Osteoblast (primary cell): ENCODE measurements at regions not wholly inside any gene's neighbourhood (a gene's known extent, or its start where the extent isn't known, plus 50 kb on each side); places are given as distances from the start of the nearest gene placed in this dataset.

Experiments used
- DNase-seq: peaks from one replicate; pipeline ENCODE4 v3.0.0; 2011; ENCODE audit warnings: low spot score, mixed read lengths; ENCODE audit not compliant: insufficient read length; ENCODE audit errors: missing footprints
- H2AFZ ChIP-seq: 2 replicates; pipeline ENCODE4 v1.6.0; 2011; ENCODE audit warnings: mild to moderate bottlenecking, low read length
- H3K27ac ChIP-seq: 2 replicates; pipeline ENCODE4 v1.5.1; 2011; ENCODE audit warnings: mild to moderate bottlenecking, low read depth, low read length, moderate library complexity
- H3K27me3 ChIP-seq: 2 replicates; pipeline ENCODE4 v1.6.0; 2012; ENCODE audit warnings: mild to moderate bottlenecking, control low read depth, inconsistent platforms, low read length, moderate library complexity; ENCODE audit not compliant: insufficient read depth
- H3K36me3 ChIP-seq: 2 replicates; pipeline ENCODE4 v1.5.1; 2011; ENCODE audit warnings: mild to moderate bottlenecking, low read length, control low read depth, moderate library complexity; ENCODE audit not compliant: insufficient read depth
- H3K4me1 ChIP-seq: 2 replicates; pipeline ENCODE4 v1.5.1; 2011; ENCODE audit warnings: mild to moderate bottlenecking, low read length, control low read depth, moderate library complexity; ENCODE audit not compliant: insufficient read depth
- H3K4me2 ChIP-seq: 2 replicates; pipeline ENCODE4 v1.6.0; 2011; ENCODE audit warnings: mild to moderate bottlenecking, low read length; ENCODE audit not compliant: insufficient read depth
- H3K4me3 ChIP-seq: fragments of 200-600 bp; sonication (generic); 3 replicates; pipeline ENCODE4 v1.5.1; 2012; ENCODE audit warnings: mild to moderate bottlenecking, low read length, inconsistent platforms; ENCODE audit not compliant: insufficient read depth
- H3K79me2 ChIP-seq: 2 replicates; pipeline ENCODE4 v1.6.0; 2012; ENCODE audit warnings: mild to moderate bottlenecking, low read length, control low read depth, inconsistent platforms; ENCODE audit not compliant: insufficient read depth
- H3K9me3 ChIP-seq: 2 replicates; pipeline ENCODE4 v1.5.1; 2011; ENCODE audit warnings: low read depth, low read length, control low read depth
- H4K20me1 ChIP-seq: 2 replicates; pipeline ENCODE4 v1.6.0; 2012; ENCODE audit warnings: mild to moderate bottlenecking, low read length, control low read depth; ENCODE audit not compliant: insufficient read depth
- CTCF ChIP-seq: IDR thresholded peaks from 2 replicates; pipeline ENCODE4 v1.5.1; 2011; ENCODE audit warnings: mild to moderate bottlenecking, low read depth, low read length, moderate library complexity; ENCODE audit errors: extremely low read depth

- H3K36me3 ChIP-seq: no peaks in the 10 kb centered on the region
- no peak overlapping the region for H3K27ac ChIP-seq
- DNase-seq: no peak
- H3K4me1 ChIP-seq: no peaks in the 10 kb centered on the region
- no peaks in the 10 kb centered on the region for H3K79me2 ChIP-seq
- no peak overlapping the region for H3K4me2 ChIP-seq
- no peak overlapping the region for H2AFZ ChIP-seq
- H3K9me3 ChIP-seq: no peaks in the 10 kb centered on the region
- no peak for TF ChIP-seq CTCF
- no peaks in the 10 kb centered on the region for H4K20me1 ChIP-seq
- no peak overlapping the region for H3K4me3 ChIP-seq
- no peaks in the 10 kb centered on the region for H3K27me3 ChIP-seq
Measured at GRCh38 chr16:26838931-26839330, 227.8 kb upstream of the C16orf82 start.

- Histone ChIP-seq H3K27ac (no peak overlapping the region), H3K4me1 (no peaks in the 10 kb centered on the region), H3K9me3 (no peaks in the 10 kb centered on the region), H3K36me3 (no peaks in the 10 kb centered on the region), H3K79me2 (no peaks in the 10 kb centered on the region), H3K27me3 (no peaks in the 10 kb centered on the region), H4K20me1 (no peaks in the 10 kb centered on the region), H3K4me2 (no peak overlapping the region), H2AFZ (no peak overlapping the region), H3K4me3 (no peak overlapping the region)
- no peak for DNase-seq
- no peak for TF ChIP-seq CTCF
Measured at GRCh38 chr16:26840691-26841090, 226.0 kb upstream of the C16orf82 start.

GRCh38 chr16:26856271-26856670, 210.5 kb upstream of the C16orf82 start:
- no peaks in the 10 kb centered on the region for H3K27me3 ChIP-seq
- no peak overlapping the region for H3K4me3 ChIP-seq
- no peak for DNase-seq
- no peak overlapping the region for H2AFZ ChIP-seq
- no peaks in the 10 kb centered on the region for H3K79me2 ChIP-seq
- no peak overlapping the region for H3K4me2 ChIP-seq
- no peaks in the 10 kb centered on the region for H3K36me3 ChIP-seq
- no peaks in the 10 kb centered on the region for H4K20me1 ChIP-seq
- H3K4me1 ChIP-seq: no peaks in the 10 kb centered on the region
- no peaks in the 10 kb centered on the region for H3K9me3 ChIP-seq
- no peak overlapping the region for H3K27ac ChIP-seq
- TF ChIP-seq CTCF: no peak

- H3K36me3 ChIP-seq: no peaks in the 10 kb centered on the region
- H3K9me3 ChIP-seq: no peaks in the 10 kb centered on the region
- TF ChIP-seq CTCF: no peak
- no peaks in the 10 kb centered on the region for H3K4me1 ChIP-seq
- no peaks in the 10 kb centered on the region for H3K27me3 ChIP-seq
- H3K4me3 ChIP-seq: no peak overlapping the region
- no peak overlapping the region for H2AFZ ChIP-seq
- H3K27ac ChIP-seq: no peak overlapping the region
- H4K20me1 ChIP-seq: no peaks in the 10 kb centered on the region
- H3K79me2 ChIP-seq: no peaks in the 10 kb centered on the region
- no peak overlapping the region for H3K4me2 ChIP-seq
- DNase-seq: no peak
Measured at GRCh38 chr16:26856791-26857190, 209.9 kb upstream of the C16orf82 start.
